HG02970 (cell line): ENCODE measurements at regions not wholly inside any gene's neighbourhood (a gene's known extent, or its start where the extent isn't known, plus 50 kb on each side); places are given as distances from the start of the nearest gene placed in this dataset.

ENCODE experiments used
- ATAC-seq: cut with Tn5 transposase; IDR thresholded peaks from one replicate; pipeline ENCODE4 v1.9.1; 2021; ENCODE audit warnings: mild to moderate bottlenecking, moderate library complexity, moderate number of reproducible peaks; ENCODE audit not compliant: unreplicated experiment, low FRiP score

DNA sequence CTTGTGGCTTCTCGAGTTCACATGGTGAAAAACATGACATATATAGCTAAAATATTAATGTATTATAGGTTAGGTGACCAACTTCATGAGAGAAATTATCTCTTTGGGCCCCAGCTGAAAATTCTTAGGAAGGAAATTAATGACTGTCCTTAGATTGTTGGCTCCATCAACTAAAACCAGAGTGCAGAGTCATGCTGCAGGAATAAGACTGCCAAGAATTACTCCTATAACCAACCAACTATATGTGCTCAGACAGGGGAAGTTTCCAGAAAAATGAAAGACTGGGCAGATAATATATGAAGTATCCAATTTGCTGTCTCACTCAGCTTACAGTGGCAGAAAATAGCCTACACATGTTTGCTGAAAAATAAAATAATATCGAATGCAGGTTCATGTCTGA is 71.0 kb upstream of the TMEFF2 start:
- no peak for ATAC-seq

DNA sequence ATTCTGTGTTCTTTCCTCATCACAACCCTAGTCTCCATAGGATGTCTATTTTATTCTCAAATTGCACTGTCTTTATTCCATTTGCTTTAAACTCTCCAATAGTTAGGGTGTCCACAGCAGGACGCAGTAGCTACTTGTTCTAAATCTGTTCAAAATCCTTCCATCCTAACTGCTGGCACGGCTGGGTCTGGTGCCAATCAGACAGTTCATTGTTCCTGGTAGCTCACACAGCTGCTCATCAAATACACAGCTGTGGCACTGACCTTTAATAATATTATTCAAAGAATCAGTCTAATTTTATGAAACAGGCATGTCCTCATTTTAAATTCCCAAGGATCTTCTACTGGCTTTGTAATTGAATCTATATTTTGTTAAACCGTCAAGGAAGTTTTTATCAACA is 59.7 kb upstream of the TMEFF2 start:
- ATAC-seq: no peak

DNA sequence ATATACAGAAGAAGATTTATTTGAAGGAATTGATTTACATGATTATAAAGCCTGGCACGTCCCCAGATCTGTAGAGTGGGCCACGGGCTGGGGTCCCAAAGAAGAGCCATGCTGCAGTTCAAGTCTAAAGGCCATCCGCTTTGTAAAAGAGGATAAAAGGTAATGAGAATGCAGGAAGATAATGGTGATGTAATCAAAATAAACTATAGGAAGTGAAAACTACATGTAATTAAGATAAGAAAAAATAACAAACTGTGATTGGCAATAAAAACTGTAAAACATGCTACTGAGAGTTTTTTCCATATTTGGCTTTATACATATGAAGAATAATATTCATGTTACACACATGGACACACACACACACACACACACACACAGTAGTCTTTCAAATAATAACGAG is 59.0 kb upstream of the TMEFF2 start:
- ATAC-seq: no peak

DNA sequence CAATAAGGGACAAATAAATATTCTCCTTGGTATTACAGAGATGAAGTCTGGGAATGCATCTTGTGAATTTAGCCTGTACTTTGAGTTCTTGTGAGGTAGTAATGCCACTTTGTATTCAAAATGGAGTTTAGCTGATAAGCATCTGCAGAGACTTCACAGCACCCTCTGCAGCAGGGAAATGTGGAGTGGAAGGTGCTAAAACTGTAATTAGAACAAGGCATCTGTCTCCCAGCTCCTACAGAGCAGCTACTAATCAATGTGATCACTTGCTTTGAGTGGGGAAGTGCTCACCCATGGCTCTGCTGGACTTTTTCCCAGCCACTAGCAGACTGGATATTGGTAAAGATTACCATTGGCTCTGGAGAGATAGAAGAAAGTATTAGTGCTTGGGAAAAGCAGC is 56.2 kb upstream of the TMEFF2 start:
- no peak for ATAC-seq

DNA sequence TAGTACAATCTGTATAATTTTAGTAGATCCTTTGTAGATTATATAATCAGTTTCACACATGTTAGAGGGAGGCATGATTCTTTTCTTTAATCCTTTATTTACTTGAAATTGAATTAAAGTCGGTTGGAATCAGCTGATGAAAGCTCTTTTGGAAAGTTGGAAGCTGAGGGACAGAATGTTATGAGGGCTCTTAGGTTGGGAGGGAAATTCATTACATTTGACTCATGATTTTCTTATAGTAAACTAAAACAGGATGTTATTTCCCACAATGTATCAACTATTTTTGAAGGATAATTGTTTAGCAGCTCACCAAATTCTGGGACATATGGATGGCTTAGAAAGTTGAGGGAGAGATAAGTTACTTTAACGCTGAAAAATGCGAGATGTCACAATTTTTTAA is 52.7 kb upstream of the TMEFF2 start:
- no peak for ATAC-seq

DNA sequence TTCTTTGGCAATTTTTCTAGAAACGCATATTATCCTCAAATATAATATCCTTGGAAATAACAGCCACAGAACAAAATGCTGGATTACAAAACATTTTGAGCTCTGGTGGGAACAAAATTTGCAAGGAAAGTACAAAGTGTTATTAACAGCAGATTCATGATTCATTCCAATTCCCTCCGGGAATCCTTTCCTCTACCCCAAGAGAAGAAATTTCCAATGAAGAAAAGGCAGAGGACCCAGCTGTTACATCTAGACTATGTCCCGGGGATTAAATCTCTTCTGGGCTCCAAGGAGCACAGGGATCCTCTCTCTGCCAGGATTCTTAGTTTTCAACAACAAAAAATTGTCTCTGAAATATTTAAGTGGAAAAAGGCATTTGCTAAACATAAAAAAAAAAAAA is 51.6 kb upstream of the TMEFF2 start:
- no peak for ATAC-seq

DNA sequence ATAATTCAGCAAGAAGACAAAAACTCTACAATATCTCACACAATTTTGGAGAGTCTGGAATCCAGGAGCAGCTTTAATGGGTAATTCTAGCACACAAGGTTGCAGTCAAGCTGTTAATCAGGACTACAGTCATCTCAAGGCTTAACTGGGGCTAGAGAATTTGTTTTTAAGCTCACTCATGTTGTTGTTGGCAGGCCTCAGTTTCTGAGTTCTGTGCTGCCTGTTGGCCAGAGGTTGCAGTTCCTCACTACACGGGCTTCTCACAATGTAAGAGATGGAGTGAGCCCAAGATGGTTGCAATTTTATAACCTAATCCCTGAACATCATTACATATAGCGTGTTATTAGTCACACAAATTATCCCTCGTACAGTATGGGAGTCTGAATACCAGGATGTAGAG is 50.6 kb upstream of the TMEFF2 start:
- no peak for ATAC-seq
